B cell (primary cell): ENCODE measurements at regions not wholly inside any gene's neighbourhood (a gene's known extent, or its start where the extent isn't known, plus 50 kb on each side); places are given as distances from the start of the nearest gene placed in this dataset.

Source experiments
- ATAC-seq: fragments of 200-7000 bp; cut with Tn5 transposase; one replicate; pipeline ENCODE4 v1.10.0; 2021; ENCODE audit warnings: low read depth, mild to moderate bottlenecking, moderate number of reproducible peaks, moderate library complexity
- CTCF ChIA-PET: fragments of 350-600 bp; sonication (Branson Sonifier 250); formaldehyde crosslinking; loops from one replicate; lab custom pipeline; 2021; ENCODE audit warnings: antibody characterized with exemption, inconsistent platforms; lab: Charles Lee
- POLR2A ChIA-PET: fragments of 350-600 bp; sonication (Branson Sonifier 250); formaldehyde crosslinking; loops from one replicate; lab custom pipeline; 2021; ENCODE audit warnings: antibody characterized with exemption; lab: Charles Lee
- DNase-seq: peaks from one replicate; pipeline ENCODE4 v3.0.0; 2013
- H2AFZ ChIP-seq: 2 replicates; pipeline ENCODE4 v1.6.1; 2012; ENCODE audit warnings: mild to moderate bottlenecking, low read depth, low read length; ENCODE audit not compliant: insufficient read depth, poor library complexity, severe bottlenecking
- H3K27ac ChIP-seq, 2 donors: 1 replicate in 1 of 2; 2 replicates in 1 of 2; pipeline ENCODE4 v1.5.1; 2012 to 2013; ENCODE audit warnings: low read length in 2 of 2, mild to moderate bottlenecking in 2 of 2, moderate library complexity in 1 of 2
- H3K27me3 ChIP-seq, 4 experiments: fragments of 200-600 bp in 1 of 4; sonication (generic) in 1 of 4; replicated peaks in 1 of 4; 1 replicate in 2 of 4; 2 replicates in 2 of 4; pipeline versions ENCODE4 v1.6.1 to v1.7.0; 2013 to 2016; ENCODE audit warnings: low read length in 3 of 4, mild to moderate bottlenecking in 2 of 4, mixed read lengths in 1 of 4, moderate library complexity in 1 of 4; ENCODE audit not compliant: insufficient read depth in 4 of 4, control insufficient read depth in 3 of 4; ENCODE audit errors: control extremely low read depth in 1 of 4
- H3K36me3 ChIP-seq, 2 experiments: replicated peaks in 1 of 2; 1 replicate in 1 of 2; 2 replicates in 1 of 2; pipeline versions ENCODE4 v1.6.1 to v1.7.1; 2013; ENCODE audit warnings: low read length in 1 of 2; ENCODE audit not compliant: insufficient read depth in 2 of 2, control insufficient read depth in 1 of 2; ENCODE audit errors: control extremely low read depth in 1 of 2, extremely low read depth in 1 of 2
- H3K4me1 ChIP-seq, 2 donors: fragments of 200-600 bp in 1 of 2; sonication (generic) in 1 of 2; 1 replicate in 1 of 2; 2 replicates in 1 of 2; pipeline versions ENCODE4 v1.5.1 to v1.6.1; 2013 to 2017; ENCODE audit warnings: low read length in 2 of 2; ENCODE audit not compliant: control insufficient read depth in 2 of 2, insufficient read depth in 2 of 2
- H3K4me2 ChIP-seq: replicated peaks from 2 replicates; pipeline ENCODE3; 2012; ENCODE audit warnings: mild to moderate bottlenecking, low read depth, low read length; ENCODE audit not compliant: poor library complexity, severe bottlenecking
- H3K4me3 ChIP-seq, 5 experiments: fragments of 200-600 bp in 1 of 5; sonication (generic) in 1 of 5; 1 replicate in 3 of 5; 2 replicates in 2 of 5; pipeline versions ENCODE4 v1.5.1 to v1.7.0; 2011 to 2016; ENCODE audit warnings: low read length in 4 of 5, mild to moderate bottlenecking in 4 of 5, low read depth in 2 of 5, control low read depth in 1 of 5, moderate library complexity in 1 of 5; ENCODE audit not compliant: insufficient read depth in 1 of 5; ENCODE audit errors: control extremely low read depth in 1 of 5, extremely low read depth in 1 of 5
- H3K79me2 ChIP-seq: fragments of 200-600 bp; sonication (generic); one replicate; pipeline ENCODE4 v1.6.0; 2016; ENCODE audit warnings: low read length; ENCODE audit not compliant: control insufficient read depth, insufficient read depth
- H3K9ac ChIP-seq: fragments of 200-600 bp; sonication (generic); 2 replicates; pipeline ENCODE4 v1.6.1; 2017; ENCODE audit warnings: mild to moderate bottlenecking, low read length, moderate library complexity
- H3K9me3 ChIP-seq, 3 donors: one replicate each; pipeline versions ENCODE4 v1.6.1 to v1.7.1; 2013; ENCODE audit warnings: low read length in 2 of 3; ENCODE audit not compliant: control insufficient read depth in 2 of 3, insufficient read depth in 1 of 3; ENCODE audit errors: control extremely low read depth in 1 of 3
- H4K20me1 ChIP-seq: 2 replicates; pipeline ENCODE4 v1.6.0; 2012; ENCODE audit warnings: mild to moderate bottlenecking, low read length; ENCODE audit not compliant: insufficient read depth, control insufficient read depth, poor library complexity, severe bottlenecking
- H3K27ac Mint-ChIP-seq: one replicate; pipeline ENCODE4 v1.8.0; 2021; ENCODE audit warnings: mixed read lengths
- H3K27me3 Mint-ChIP-seq: one replicate; pipeline ENCODE4 v1.8.0; 2021; ENCODE audit warnings: mixed read lengths
- H3K4me1 Mint-ChIP-seq: one replicate; pipeline ENCODE4 v1.8.0; 2021; ENCODE audit warnings: mixed read lengths
- H3K4me3 Mint-ChIP-seq: one replicate; pipeline ENCODE4 v1.8.0; 2021; ENCODE audit warnings: mixed read lengths
- H3K9me3 Mint-ChIP-seq: one replicate; pipeline ENCODE4 v1.8.0; 2022; ENCODE audit warnings: mixed read lengths; ENCODE audit not compliant: insufficient read depth
- EZH2 ChIP-seq: IDR thresholded peaks from 2 replicates; pipeline ENCODE4 v1.6.1; 2012; ENCODE audit warnings: borderline replicate concordance, low read depth, mild to moderate bottlenecking, moderate library complexity, low read length; ENCODE audit not compliant: insufficient read depth, poor library complexity, severe bottlenecking
- WGBS: methylation state at CpG from one replicate; pipeline ENCODE4 v1.1.5; 2013; ENCODE audit warnings: missing lambda C conversion rate; ENCODE audit not compliant: insufficient coverage; 5-methylcytosine and 5-hydroxymethylcytosine counted together
- intact Hi-C: fragments of 100-400 bp; cut with micrococcal nuclease; formaldehyde crosslinking; loops from one replicate; pipeline ENCODE4 v1.10.0; 2022
- TF ChIP-seq, protein P1 (sequence below): fragments of 200-600 bp; IDR thresholded peaks from one replicate; pipeline ENCODE4 v1.8.0; 2022; ENCODE audit warnings: antibody characterized with exemption, mild to moderate bottlenecking

DNA sequence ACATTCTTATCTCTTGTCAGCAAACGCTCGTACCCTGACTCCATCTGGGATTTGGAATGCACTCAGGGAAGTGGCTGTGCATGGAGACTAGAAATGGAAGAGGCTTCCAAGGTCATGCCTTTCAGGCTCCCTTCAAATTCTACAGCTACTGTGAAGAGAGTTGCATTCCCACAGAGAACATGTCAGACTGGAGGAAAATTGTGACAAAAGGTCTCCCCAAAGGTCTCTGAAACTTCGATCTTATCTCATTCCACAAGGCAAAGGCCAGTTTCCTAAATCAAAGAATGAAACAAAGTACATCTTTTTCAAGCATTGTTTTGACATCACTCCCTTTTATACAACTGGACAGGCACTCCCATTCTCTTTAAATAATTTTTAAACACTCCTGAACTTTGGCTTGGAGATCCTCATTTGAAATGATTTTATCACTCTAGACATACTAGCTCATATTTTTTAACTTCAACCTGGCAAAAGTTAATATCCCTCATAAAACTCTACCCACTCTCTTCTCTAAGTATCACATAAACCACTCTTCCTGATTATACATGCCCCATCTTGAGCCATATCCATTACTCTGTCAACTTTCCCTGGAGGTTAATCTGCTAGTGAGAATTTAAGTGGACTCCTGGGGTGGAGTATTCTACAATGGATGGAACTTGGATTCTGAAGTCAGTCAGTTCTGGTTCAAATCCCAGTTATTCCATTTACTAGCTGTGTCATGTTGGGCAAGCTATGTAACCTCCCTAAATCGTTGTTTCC is 218.1 kb upstream of the HMGA2 start:
- no peak overlapping the region for H3K9ac ChIP-seq
- no peaks in the 10 kb centered on the region for H3K9me3 Mint-ChIP-seq
- no peak for ATAC-seq

GRCh38 chr12:65607401-65607841 is 216.9 kb upstream of the HMGA2 start:
- no peak overlapping the region for H2AFZ ChIP-seq
- H3K27ac ChIP-seq, result no peak overlapping the region
- no peaks in the 10 kb centered on the region for H3K79me2 ChIP-seq
- no peaks in the 10 kb centered on the region for H3K9me3 ChIP-seq
- intact Hi-C loops, result no loop called here
- ChIA-PET POLR2A (no interaction called here), CTCF (no interaction called here)
- no peak overlapping the region for H3K9ac ChIP-seq
- WGBS, result 80% methylated on average over 1 of the region's 3 CpGs
- H3K27me3 Mint-ChIP-seq, result peaks cover 1% of the 10 kb centered on the region
- H3K4me3 Mint-ChIP-seq, result no peak overlapping the region
- H3K4me1 ChIP-seq, result no peaks in the 10 kb centered on the region
- no peak overlapping the region for H3K4me2 ChIP-seq
- no peak for ATAC-seq
- H3K36me3 ChIP-seq, result no peaks in the 10 kb centered on the region
- H3K27ac Mint-ChIP-seq, result no peak overlapping the region
- H3K9me3 Mint-ChIP-seq, result no peaks in the 10 kb centered on the region
- no peak overlapping the region for H3K4me3 ChIP-seq
- H3K27me3 ChIP-seq, result peaks cover 0 to 6% (median 0%) of the 10 kb centered on the region in 4 experiments
- H4K20me1 ChIP-seq, result no peaks in the 10 kb centered on the region
- DNase-seq, result no peak
- TF ChIP-seq EZH2, result no peak
- TF ChIP-seq, protein P1, sequence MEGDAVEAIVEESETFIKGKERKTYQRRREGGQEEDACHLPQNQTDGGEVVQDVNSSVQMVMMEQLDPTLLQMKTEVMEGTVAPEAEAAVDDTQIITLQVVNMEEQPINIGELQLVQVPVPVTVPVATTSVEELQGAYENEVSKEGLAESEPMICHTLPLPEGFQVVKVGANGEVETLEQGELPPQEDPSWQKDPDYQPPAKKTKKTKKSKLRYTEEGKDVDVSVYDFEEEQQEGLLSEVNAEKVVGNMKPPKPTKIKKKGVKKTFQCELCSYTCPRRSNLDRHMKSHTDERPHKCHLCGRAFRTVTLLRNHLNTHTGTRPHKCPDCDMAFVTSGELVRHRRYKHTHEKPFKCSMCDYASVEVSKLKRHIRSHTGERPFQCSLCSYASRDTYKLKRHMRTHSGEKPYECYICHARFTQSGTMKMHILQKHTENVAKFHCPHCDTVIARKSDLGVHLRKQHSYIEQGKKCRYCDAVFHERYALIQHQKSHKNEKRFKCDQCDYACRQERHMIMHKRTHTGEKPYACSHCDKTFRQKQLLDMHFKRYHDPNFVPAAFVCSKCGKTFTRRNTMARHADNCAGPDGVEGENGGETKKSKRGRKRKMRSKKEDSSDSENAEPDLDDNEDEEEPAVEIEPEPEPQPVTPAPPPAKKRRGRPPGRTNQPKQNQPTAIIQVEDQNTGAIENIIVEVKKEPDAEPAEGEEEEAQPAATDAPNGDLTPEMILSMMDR, result no peak
- H3K4me1 Mint-ChIP-seq, result no peaks in the 10 kb centered on the region

More for the DNA sequence above, 218.1 kb upstream of the HMGA2 start:
- ChIA-PET POLR2A (no interaction called here), CTCF (no interaction called here)
- no peak overlapping the region for H3K27ac Mint-ChIP-seq
- H3K4me1 Mint-ChIP-seq, result no peaks in the 10 kb centered on the region
- H3K27me3 ChIP-seq, result peaks cover 0 to 6% (median 4%) of the 10 kb centered on the region in 4 experiments
- no peak for TF ChIP-seq EZH2
- TF ChIP-seq, protein P1, result no peak
- no peaks in the 10 kb centered on the region for H3K36me3 ChIP-seq
- no peaks in the 10 kb centered on the region for H3K79me2 ChIP-seq
- no peak overlapping the region for H3K27ac ChIP-seq
- intact Hi-C loops, result no loop called here
- no peak overlapping the region for H3K4me2 ChIP-seq
- no peak overlapping the region for H3K4me3 ChIP-seq
- no peak overlapping the region for H2AFZ ChIP-seq
- 62% methylated on average over 3 of the region's 4 CpGs for WGBS
- peaks cover 3% of the 10 kb centered on the region for H3K27me3 Mint-ChIP-seq
- no peaks in the 10 kb centered on the region for H3K9me3 ChIP-seq
- H4K20me1 ChIP-seq, result no peaks in the 10 kb centered on the region
- DNase-seq, result no peak
- H3K4me1 ChIP-seq, result no peaks in the 10 kb centered on the region
- no peak overlapping the region for H3K4me3 Mint-ChIP-seq
